GM12878 (cell line): ENCODE measurements at regions not wholly inside any gene's neighbourhood (a gene's known extent, or its start where the extent isn't known, plus 50 kb on each side); places are given as distances from the start of the nearest gene placed in this dataset.

Experiments
- ATAC-seq: fragments of 200-7000 bp; cut with Tn5 transposase; 3 replicates; pipeline ENCODE4 v1.9.1; 2020; ENCODE audit warnings: mild to moderate bottlenecking, moderate library complexity
- BruUV-seq: library from RNA; stranded (reverse); fragments of 400-500 nt; replicated peaks from 2 replicates; lab custom pipeline; 2021; lab: Mats Ljungman, UMichigan
- CTCF ChIA-PET: fragments of 300-600 bp; sonication (Branson Sonifier 250); formaldehyde crosslinking; extraction: SDS; loops from one replicate; lab custom pipeline; 2021; ENCODE audit warnings: inconsistent platforms; lab: Yijun Ruan, JAX
- POLR2A ChIA-PET: fragments of 350-600 bp; formaldehyde crosslinking; extraction: SDS; loops from one replicate; lab custom pipeline; 2021; ENCODE audit warnings: inconsistent platforms; lab: Charles Lee
- RAD21 ChIA-PET: fragments of 300-600 bp; sonication (Branson Sonifier 250); formaldehyde crosslinking; loops from one replicate; lab custom pipeline; 2023; ENCODE audit warnings: antibody characterized with exemption; ENCODE audit not compliant: unreplicated experiment; lab: Charles Lee
- SMC1A ChIA-PET: fragments of 300-600 bp; sonication (Branson Sonifier 250); formaldehyde crosslinking; loops from one replicate; lab custom pipeline; 2023; ENCODE audit not compliant: unreplicated experiment, uncharacterized antibody; lab: Charles Lee
- DNase-seq: peaks from one replicate; pipeline ENCODE4 v3.0.0-alpha.2; 2011; ENCODE audit warnings: low read depth, low spot score
- FAIRE-seq: peaks from 3 replicates; lab custom pipeline; 2011; peaks lifted over from hg19 to GRCh38; lab: Jason Lieb, UNC
- H2AFZ ChIP-seq: 2 replicates; pipeline ENCODE4 v1.6.0; 2011; ENCODE audit warnings: low read depth, low read length, control low read depth; ENCODE audit not compliant: control insufficient read depth
- H3K27ac ChIP-seq: 2 replicates; pipeline ENCODE4 v1.5.1; 2011; ENCODE audit warnings: control low read depth; ENCODE audit not compliant: control insufficient read depth, insufficient read depth
- H3K27me3 ChIP-seq, 2 experiments: replicated peaks in 1 of 2; 2 replicates each; pipeline versions ENCODE4 v1.6.0 to v1.6.1; 2011; ENCODE audit warnings: low read length in 1 of 2; ENCODE audit not compliant: control insufficient read depth in 2 of 2, insufficient read depth in 2 of 2
- H3K36me3 ChIP-seq, 2 experiments: 2 replicates each; pipeline ENCODE4 v1.5.1; 2011; ENCODE audit warnings: low read length in 1 of 2; ENCODE audit not compliant: control insufficient read depth in 2 of 2, insufficient read depth in 2 of 2
- H3K4me1 ChIP-seq: 2 replicates; pipeline ENCODE4 v1.6.1; 2011; ENCODE audit warnings: mild to moderate bottlenecking, low read length, moderate library complexity, mixed read lengths; ENCODE audit not compliant: control insufficient read depth, insufficient read depth
- H3K4me2 ChIP-seq: 2 replicates; pipeline ENCODE4 v1.6.0; 2011; ENCODE audit warnings: control low read depth; ENCODE audit not compliant: control insufficient read depth, insufficient read depth
- H3K4me3 ChIP-seq: fragments of 200-600 bp; sonication (generic); 2 replicates; pipeline ENCODE4 v1.5.1; 2016
- H3K79me2 ChIP-seq: 2 replicates; pipeline ENCODE4 v1.6.0; 2011; ENCODE audit warnings: low read length; ENCODE audit not compliant: control insufficient read depth, insufficient read depth
- H3K9ac ChIP-seq: 2 replicates; pipeline ENCODE4 v1.8.0; 2011; ENCODE audit warnings: low read length, control low read depth, mixed read lengths; ENCODE audit not compliant: control insufficient read depth, insufficient read depth
- H3K9me3 ChIP-seq: replicated peaks from 3 replicates; pipeline ENCODE4 v1.5.1; 2011; ENCODE audit warnings: mild to moderate bottlenecking, low read length; ENCODE audit not compliant: control insufficient read depth, insufficient read depth
- H4K20me1 ChIP-seq: 2 replicates; pipeline ENCODE4 v1.6.0; 2011; ENCODE audit not compliant: control insufficient read depth, insufficient read depth
- BACH1 ChIP-seq: fragments of 450-650 bp; IDR thresholded peaks from 2 replicates; pipeline ENCODE4 v1.6.1; 2017; ENCODE audit warnings: mild to moderate bottlenecking, borderline replicate concordance
- DPF2 ChIP-seq: fragments of 450-650 bp; IDR thresholded peaks from 2 replicates; pipeline ENCODE4 v1.6.1; 2017; ENCODE audit warnings: mild to moderate bottlenecking
- FOXK2 ChIP-seq: fragments of 450-650 bp; IDR thresholded peaks from 2 replicates; pipeline ENCODE4 v1.6.1; 2017; ENCODE audit warnings: mild to moderate bottlenecking, moderate library complexity
- GATAD2B ChIP-seq: fragments of 450-650 bp; conservative IDR thresholded peaks from 2 replicates; pipeline ENCODE4 v1.6.1; 2017; ENCODE audit warnings: low read depth, mild to moderate bottlenecking, moderate library complexity
- HDAC2 ChIP-seq: fragments of 200-600 bp; sonication (generic); IDR thresholded peaks from 2 replicates; pipeline ENCODE4 v1.6.1; 2017
- IRF4 ChIP-seq: IDR thresholded peaks from 2 replicates; pipeline ENCODE4 v1.6.1; 2011; ENCODE audit warnings: low read depth, low read length
- JUNB ChIP-seq: IDR thresholded peaks from 2 replicates; pipeline ENCODE4 v1.6.1; 2016; ENCODE audit warnings: antibody characterized with exemption, mild to moderate bottlenecking
- KDM1A ChIP-seq: fragments of 200-600 bp; sonication (generic); IDR thresholded peaks from 2 replicates; pipeline ENCODE4 v1.6.1; 2016; ENCODE audit warnings: borderline replicate concordance
- KLF5 ChIP-seq: fragments of 450-650 bp; IDR thresholded peaks from 2 replicates; pipeline ENCODE4 v1.6.1; 2014; ENCODE audit warnings: mild to moderate bottlenecking; ENCODE audit not compliant: partially characterized antibody
- LARP7 ChIP-seq: fragments of 450-650 bp; IDR thresholded peaks from 2 replicates; pipeline ENCODE4 v1.6.1; 2017; ENCODE audit warnings: mild to moderate bottlenecking
- MYB ChIP-seq: fragments of 150-350 bp; IDR thresholded peaks from 2 replicates; pipeline ENCODE4 v1.6.1; 2014; ENCODE audit warnings: mild to moderate bottlenecking, low read depth, low read length, borderline replicate concordance
- POLR2A ChIP-seq: IDR thresholded peaks from 2 replicates; pipeline ENCODE4 v1.6.1; 2011; ENCODE audit warnings: low read depth, mild to moderate bottlenecking, low read length
- SIX5 ChIP-seq: IDR thresholded peaks from 2 replicates; pipeline ENCODE4 v1.6.1; 2011; ENCODE audit warnings: mild to moderate bottlenecking, low read depth, low read length, moderate library complexity; ENCODE audit not compliant: severe bottlenecking
- TCF12 ChIP-seq: IDR thresholded peaks from 2 replicates; pipeline ENCODE4 v1.6.1; 2011; ENCODE audit warnings: low read depth, mild to moderate bottlenecking, low read length
- YBX1 ChIP-seq: fragments of 450-650 bp; IDR thresholded peaks from 2 replicates; pipeline ENCODE4 v1.6.1; 2016; ENCODE audit warnings: antibody characterized with exemption
- ZNF217 ChIP-seq: fragments of 450-650 bp; IDR thresholded peaks from 2 replicates; pipeline ENCODE4 v1.6.1; 2017; ENCODE audit warnings: antibody characterized with exemption, mild to moderate bottlenecking
- ZNF274 ChIP-seq: IDR thresholded peaks from one replicate; pipeline ENCODE4 v1.8.0; 2011; ENCODE audit not compliant: insufficient read length, insufficient read depth
- WGBS: methylation state at CpG from one replicate; pipeline ENCODE4 v1.1.6; 2016; ENCODE audit warnings: low lambda C conversion rate; ENCODE audit not compliant: insufficient replicate concordance, insufficient coverage; ENCODE audit errors: missing lambda C conversion rate; 5-methylcytosine and 5-hydroxymethylcytosine counted together
- in situ Hi-C: fragments of 300-500 bp; cut with MboI; formaldehyde crosslinking; loops from 9 replicates; pipeline ENCODE4 v1.14.3; 2018; ENCODE audit warnings: mixed read lengths
- intact Hi-C: fragments of 100-400 bp; cut with micrococcal nuclease; formaldehyde crosslinking; loops from one replicate; pipeline ENCODE4 v1.14.2; 2022; ENCODE audit not compliant: unreplicated experiment
- TF ChIP-seq, protein P1 (sequence below): fragments of 450-650 bp; IDR thresholded peaks from 2 replicates; pipeline ENCODE4 v1.6.1; 2016; ENCODE audit warnings: mild to moderate bottlenecking, moderate library complexity, borderline replicate concordance
- TF ChIP-seq, protein P2 (sequence below): IDR thresholded peaks from 2 replicates; pipeline ENCODE4 v1.6.1; 2011; ENCODE audit warnings: borderline replicate concordance, low read depth, mild to moderate bottlenecking, moderate library complexity, mixed read lengths, low read length; ENCODE audit not compliant: insufficient read depth; ENCODE audit errors: extremely low read length

DNA sequence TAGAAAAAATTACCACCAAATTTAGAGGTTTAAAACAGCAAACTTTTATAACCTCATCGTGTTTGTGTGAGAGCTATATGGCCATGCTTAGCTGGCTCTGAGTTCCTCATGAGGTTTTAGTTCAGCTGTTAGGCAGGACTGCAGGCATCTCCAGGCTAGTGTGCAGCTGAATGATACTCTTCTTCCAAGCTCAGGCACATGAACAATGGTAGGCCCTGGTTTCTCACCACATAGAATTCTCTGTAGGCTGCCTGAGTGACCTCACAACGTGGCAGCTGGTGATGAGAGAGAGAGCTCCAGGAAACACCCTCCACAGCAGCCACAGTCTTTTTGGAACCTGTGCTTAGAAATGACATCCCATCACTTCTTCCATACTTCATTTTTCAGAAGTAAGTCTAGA lies 540.6 kb upstream of the MIR17HG start:
- ChIA-PET SMC1A (no interaction called here), CTCF (no interaction called here)
- H3K9me3 ChIP-seq = no peaks in the 10 kb centered on the region
- no peak overlapping the region for H2AFZ ChIP-seq
- H3K36me3 ChIP-seq = no peaks in the 10 kb centered on the region
- no peaks in the 10 kb centered on the region for H3K79me2 ChIP-seq
- in situ Hi-C loops = no loop called here
- intact Hi-C loops = no loop called here
- BruUV-seq = no TSS peak
- WGBS = 0% methylated on average over 2 of the region's 2 CpGs
- no peak overlapping the region for H3K4me3 ChIP-seq
- ATAC-seq = no peak
- no peak for TF ChIP-seq TCF12
- TF ChIP-seq KDM1A = no peak
- TF ChIP-seq GATAD2B = no peak
- TF ChIP-seq, protein P1, sequence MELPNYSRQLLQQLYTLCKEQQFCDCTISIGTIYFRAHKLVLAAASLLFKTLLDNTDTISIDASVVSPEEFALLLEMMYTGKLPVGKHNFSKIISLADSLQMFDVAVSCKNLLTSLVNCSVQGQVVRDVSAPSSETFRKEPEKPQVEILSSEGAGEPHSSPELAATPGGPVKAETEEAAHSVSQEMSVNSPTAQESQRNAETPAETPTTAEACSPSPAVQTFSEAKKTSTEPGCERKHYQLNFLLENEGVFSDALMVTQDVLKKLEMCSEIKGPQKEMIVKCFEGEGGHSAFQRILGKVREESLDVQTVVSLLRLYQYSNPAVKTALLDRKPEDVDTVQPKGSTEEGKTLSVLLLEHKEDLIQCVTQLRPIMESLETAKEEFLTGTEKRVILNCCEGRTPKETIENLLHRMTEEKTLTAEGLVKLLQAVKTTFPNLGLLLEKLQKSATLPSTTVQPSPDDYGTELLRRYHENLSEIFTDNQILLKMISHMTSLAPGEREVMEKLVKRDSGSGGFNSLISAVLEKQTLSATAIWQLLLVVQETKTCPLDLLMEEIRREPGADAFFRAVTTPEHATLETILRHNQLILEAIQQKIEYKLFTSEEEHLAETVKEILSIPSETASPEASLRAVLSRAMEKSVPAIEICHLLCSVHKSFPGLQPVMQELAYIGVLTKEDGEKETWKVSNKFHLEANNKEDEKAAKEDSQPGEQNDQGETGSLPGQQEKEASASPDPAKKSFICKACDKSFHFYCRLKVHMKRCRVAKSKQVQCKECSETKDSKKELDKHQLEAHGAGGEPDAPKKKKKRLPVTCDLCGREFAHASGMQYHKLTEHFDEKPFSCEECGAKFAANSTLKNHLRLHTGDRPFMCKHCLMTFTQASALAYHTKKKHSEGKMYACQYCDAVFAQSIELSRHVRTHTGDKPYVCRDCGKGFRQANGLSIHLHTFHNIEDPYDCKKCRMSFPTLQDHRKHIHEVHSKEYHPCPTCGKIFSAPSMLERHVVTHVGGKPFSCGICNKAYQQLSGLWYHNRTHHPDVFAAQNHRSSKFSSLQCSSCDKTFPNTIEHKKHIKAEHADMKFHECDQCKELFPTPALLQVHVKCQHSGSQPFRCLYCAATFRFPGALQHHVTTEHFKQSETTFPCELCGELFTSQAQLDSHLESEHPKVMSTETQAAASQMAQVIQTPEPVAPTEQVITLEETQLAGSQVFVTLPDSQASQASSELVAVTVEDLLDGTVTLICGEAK = no peak
- no peak for TF ChIP-seq KLF5
- TF ChIP-seq HDAC2 = no peak
- TF ChIP-seq MYB = no peak
- TF ChIP-seq FOXK2 = no peak
- TF ChIP-seq LARP7 = no peak
- TF ChIP-seq JUNB = no peak
- no peak for TF ChIP-seq BACH1
- no peak for TF ChIP-seq POLR2A
- TF ChIP-seq, protein P2, sequence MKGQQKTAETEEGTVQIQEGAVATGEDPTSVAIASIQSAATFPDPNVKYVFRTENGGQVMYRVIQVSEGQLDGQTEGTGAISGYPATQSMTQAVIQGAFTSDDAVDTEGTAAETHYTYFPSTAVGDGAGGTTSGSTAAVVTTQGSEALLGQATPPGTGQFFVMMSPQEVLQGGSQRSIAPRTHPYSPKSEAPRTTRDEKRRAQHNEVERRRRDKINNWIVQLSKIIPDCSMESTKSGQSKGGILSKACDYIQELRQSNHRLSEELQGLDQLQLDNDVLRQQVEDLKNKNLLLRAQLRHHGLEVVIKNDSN = no peak
- TF ChIP-seq DPF2 = no peak
- no peak for TF ChIP-seq SIX5
- TF ChIP-seq IRF4 = no peak
- TF ChIP-seq ZNF217 = no peak
- TF ChIP-seq ZNF274 = no peak
- no peak for TF ChIP-seq YBX1
- TF ChIP-seq, all 136 proteins: peak for 0
- Histone ChIP-seq H4K20me1 (no peaks in the 10 kb centered on the region), H3K4me1 (no peaks in the 10 kb centered on the region), H3K27me3 (no peaks in the 10 kb centered on the region), H3K27ac (no peak overlapping the region), H3K4me2 (no peak overlapping the region), H3K9ac (no peak overlapping the region)
- DNase-seq (no peak), FAIRE-seq (no peak)
- ChIA-PET RAD21 (no interaction called here), POLR2A (no interaction called here)
